ENCODE measurements at regions not wholly inside any gene's neighbourhood (a gene's known extent, or its start where the extent isn't known, plus 50 kb on each side); places are given as distances from the start of the nearest gene placed in this dataset.
"Not testable (repeated sequence)": the region's sequence is repeated elsewhere in the genome, so short reads cannot be mapped to it uniquely, and the experiment has no call there.

DNA sequence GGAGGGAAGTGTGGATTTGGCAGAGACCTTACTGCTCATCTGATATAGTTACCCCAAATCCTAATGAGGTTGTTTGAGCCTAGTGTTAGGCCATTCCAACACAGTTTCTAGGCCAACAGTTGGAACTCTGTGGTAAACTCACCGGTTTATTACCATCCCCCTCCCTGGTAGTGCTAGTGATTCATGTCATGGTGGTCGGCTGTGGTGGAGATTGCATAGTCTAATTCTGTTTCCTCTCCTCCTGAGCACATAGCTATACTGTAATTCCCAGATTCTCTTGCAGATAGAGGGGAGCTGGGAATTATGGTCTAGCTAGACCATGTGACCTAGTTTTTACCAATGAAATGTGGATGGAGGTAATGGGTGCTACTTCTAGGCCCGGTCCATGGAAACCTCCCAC is 123.7 kb upstream of the KIF26B start:
- DNase-seq (ENCODE audit: low read depth): no peak

DNA sequence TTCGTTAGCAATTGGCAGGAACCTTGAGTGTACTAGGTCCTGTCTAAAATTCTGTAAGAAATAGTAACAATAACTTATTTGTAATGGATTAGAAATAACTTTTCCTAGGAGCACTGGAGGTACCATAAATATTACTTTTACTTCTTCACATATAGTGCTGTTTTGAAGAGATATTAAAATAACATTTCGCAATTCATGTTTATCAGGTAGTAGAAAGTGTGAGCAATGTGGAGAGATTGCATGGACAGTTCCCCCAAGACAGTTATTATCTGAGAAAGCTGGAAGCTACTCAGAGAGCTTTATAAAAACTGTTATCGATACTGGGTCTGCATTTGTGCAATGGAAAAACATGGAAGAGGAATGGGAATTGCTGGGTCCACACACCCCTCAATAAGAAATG is 128.5 kb upstream of the KIF26B start:
- no peak for DNase-seq (ENCODE audit: low read depth)

DNA sequence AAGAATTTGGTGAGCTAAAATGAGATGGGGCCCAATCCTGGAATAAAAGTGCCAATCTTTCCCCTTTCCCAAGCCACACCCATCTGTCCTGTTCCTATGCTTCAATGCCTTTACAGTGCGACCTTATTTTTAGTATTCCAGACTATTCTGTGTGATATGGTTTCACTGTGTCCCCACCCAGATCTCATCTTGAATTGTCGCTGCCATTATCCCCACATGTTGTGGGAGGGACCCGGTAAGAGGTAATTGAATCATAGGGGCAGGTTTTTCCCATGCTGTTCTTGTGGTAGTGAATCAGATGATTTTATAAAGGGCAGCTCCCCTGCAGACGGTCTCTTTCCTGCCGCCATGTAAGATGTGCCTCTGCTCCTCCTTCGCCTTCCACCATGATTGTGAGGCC is 129.3 kb upstream of the KIF26B start:
- no peak for DNase-seq (ENCODE audit: low read depth)

DNA sequence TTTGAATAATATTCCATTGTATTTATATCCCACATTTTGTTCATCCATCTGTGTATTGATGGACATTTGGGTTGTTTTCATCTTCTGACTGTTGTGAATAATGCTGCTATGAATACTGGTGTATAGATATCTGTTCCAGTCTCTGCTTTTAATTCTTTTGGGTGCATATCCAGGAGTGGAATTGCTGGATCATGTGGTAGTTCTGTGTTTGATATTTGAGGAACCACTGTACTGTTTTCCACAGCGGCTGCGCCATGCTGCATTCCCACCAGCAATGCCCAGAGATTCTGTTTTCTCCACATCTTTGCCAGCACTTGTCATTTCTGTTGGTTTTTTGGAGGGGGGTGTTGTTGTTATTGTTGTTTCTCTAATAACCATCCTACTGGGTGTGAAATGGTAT is 131.6 kb upstream of the KIF26B start:
- no peak for DNase-seq (ENCODE audit: low read depth)

DNA sequence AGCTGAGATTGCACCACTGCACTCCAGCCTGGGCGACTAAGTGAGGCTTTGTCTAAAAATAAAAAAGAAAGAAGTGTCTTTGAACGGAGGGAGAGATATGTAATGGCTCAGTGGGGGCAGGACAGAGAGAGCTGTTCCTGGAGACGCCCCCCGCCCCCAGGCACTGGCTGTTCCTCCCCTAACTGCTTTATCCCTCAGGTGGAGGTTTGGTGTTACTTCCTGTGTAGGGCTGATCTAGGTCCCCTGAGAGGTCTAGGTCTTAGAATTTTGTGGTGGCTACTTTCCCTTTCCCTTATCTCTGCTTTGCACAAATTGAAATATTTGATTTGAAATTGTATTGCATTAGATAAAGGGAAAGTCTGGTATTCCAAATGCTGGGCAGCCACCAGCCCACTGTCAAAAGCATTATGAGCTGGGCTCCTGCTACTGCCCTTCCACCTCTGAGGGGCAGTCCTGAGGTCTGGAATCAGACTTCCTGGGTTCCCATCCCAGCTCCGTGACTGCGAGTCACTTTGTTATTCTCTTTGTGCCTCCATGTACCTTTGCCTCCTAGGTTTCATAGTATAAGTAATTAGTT is 134.8 kb upstream of the KIF26B start:
- DNase-seq (ENCODE audit: low read depth): no peak

DNA sequence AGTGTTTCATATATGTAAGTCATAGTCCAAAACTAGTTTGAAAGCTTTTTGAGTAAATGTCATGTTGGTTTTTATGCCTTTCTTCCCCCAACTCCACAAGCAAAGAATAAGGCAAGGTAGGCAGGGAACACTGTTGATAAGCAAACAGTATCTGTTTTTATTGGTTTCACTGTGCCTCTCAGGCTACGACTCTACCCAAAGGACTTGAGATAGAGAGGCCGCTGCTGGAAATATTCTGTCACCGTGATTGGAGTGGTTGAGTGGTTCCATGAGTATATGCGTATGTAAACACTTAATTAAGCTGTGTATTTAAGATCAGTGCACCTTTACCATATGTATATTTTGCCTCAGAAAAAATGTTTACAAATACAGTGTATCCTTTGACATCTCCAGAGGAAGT is 138.1 kb upstream of the KIF26B start:
- no peak for DNase-seq (ENCODE audit: low read depth)

DNA sequence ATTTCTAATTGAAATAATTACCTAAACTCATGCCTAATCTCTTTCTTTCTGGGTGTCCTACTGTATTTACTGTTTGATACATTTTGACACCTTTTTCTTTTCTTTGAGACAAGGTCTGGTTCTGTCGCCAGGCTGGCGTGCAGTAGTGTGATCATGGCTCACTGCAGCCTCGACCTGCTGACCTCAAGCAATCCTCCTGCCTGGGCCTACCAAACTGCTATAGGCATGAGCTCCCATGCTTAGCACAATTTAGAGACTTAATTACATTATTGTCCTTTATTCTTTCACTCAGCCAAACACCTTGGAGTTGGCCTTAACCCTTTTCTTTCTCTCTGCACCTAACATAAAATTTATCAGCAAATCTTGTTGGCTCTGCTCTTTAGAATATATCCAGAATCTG is 139.8 kb upstream of the KIF26B start:
- DNase-seq (ENCODE audit: low read depth): no peak

DNA sequence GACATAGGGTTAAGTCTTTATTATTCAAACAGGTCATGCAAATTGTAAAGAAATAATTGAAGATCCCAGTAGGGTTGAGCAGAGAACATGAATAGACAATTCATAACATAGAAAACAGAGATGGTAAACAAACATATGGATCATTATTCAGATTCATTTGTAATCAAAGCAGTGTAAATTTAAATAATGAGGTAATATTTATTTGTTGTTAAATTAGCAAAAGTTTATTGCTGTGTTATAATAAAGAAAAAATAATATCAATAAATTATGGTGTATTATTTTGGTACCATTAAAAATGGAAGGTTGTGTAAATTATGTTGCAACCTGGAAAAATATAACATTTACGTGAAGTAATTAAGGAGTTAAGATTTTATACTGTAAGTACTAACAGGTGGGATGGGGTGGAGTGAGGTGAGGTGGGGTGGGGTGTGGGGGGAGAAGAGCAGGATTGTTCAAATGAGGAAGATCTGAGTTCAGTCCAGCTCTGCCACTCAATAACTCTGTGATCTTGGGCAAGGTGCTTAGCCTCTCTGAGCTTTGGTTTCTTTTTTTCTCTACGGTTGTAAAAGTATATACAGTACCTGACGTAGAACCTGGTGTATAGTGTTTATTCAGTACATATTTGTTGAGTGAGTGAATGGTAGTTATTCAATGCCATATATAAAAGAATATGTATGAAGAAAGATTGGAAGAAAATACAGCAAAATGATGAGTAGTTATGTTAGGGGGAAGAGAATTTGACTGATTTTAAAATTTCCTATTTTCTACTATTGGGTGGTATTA is 140.3 kb upstream of the KIF26B start:
- no peak for DNase-seq (ENCODE audit: low read depth)

DNA sequence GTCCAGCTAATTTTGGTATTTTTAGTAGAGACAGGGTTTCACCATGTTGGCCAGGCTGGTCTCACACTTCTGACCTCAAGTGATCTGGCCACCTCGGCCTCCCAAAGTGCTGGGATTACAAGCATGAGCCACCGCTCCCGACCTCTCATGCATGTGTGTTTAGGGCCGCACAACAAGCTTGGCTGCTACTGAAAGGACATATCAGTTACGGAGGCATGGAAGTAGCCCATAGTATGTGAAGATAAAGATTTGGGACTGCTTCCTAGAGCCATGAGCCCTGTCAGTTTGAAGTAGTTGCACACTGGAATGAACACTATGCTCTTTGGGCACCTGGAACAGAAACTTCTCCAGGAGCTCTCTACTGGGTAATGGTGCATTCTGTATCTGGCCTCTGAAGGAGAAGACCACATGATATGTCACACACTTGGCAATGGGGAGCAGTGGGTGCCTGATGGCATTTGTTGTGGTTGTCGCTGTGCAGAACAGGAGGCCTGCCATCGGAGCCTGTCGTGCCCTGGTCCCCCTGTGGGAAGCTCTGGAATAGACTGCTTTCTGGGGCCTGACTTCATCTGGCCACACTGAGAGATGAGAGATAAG is 144.7 kb upstream of the KIF26B start:
- no peak for DNase-seq (ENCODE audit: low read depth)

DNA sequence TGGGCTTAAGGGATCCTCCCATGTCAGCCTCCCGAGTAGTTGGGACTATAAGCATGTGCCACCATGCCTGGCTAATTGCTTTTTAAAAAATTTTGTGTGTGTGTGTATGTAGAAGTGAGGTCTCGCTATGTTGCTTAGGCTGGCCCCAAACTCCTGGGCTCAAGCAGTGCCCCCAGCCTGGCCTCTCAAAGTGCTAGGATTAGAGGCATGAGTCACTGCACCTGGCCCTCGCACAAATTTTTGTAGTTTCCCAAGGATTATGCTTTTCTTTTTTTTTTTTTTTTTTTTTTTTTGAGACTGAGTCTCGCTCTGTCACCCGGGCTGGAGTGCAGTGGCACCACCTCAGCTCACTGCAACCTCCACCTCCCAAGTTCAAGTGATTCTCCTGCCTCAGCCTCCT is 144.4 kb upstream of the HNRNPU start:
- DNase-seq (ENCODE audit: low read depth): no peak

DNA sequence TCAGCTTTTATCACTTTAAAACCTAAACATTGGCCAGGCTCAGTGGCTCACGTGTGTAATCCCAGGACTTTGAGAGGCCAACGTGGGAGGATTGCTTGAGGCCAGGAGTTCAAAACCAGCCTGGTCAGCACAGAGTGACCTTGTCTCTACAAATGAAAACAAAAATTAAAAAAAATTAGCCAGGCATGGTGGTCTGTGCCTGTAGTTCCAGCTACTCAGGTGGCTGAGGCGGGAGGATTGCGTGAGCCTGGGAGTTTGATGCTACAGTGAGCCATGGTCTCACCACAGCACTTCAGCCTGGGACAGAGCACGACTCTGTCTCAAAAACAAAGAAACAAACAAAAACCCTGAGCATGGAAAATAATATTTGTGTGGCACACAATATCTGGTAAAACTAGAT is 143.5 kb upstream of the HNRNPU start:
- no peak for DNase-seq (ENCODE audit: low read depth)

DNA sequence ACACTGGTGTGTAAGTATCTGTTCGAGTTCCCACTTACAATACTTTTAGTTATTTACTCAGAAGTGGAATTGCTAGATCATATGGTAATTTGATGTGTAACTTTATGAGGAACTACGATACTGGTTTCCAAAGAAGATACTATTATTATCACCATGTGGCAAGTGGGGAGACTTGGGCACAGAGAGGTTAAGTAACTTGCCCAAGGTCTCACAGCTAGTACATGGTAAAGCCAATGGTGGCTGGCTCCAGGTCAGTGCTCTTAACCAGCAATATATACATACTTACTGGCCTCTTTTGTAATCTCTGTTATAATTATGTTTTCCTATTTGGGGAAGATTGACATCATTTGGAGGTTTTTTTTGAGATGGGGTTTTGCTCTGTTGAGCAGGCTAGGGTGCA is 138.9 kb upstream of the HNRNPU start:
- no peak for DNase-seq (ENCODE audit: low read depth)

DNA sequence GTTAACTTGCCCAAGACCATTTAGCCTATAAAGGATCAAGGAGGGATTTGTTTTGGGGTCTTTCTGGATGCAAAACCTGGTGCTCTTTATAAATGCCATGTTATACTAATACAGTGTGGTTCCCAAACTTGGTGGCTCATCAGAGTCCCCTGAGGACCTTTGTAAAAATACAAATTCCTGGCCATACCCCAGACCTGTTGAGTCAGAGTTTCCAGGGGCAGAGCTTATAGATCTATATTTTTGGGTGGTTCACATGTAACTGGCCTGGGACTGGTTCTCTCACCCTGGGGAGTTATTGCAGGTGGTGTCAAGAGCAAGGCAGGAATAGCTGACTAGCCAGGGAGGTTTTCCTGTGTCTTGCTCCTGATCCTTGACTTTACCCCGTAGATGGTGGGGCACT is 136.9 kb upstream of the HNRNPU start:
- DNase-seq (ENCODE audit: low read depth): no peak

DNA sequence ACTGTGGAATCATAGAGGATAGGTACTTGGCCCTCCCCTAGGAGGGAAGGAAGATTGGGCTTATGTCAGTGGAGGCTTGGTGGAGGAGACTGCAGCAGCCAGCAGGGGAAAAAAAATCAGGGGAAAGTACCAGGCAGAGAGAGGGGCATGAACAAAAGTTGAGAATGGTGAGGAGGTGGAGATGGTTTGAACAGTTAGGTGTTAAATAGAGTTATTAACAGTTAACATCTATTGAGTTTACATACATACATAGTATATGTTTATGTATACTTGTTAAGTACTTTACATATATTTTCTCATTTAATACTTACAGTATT is 136.5 kb upstream of the HNRNPU start:
- no peak for DNase-seq (ENCODE audit: low read depth)

DNA sequence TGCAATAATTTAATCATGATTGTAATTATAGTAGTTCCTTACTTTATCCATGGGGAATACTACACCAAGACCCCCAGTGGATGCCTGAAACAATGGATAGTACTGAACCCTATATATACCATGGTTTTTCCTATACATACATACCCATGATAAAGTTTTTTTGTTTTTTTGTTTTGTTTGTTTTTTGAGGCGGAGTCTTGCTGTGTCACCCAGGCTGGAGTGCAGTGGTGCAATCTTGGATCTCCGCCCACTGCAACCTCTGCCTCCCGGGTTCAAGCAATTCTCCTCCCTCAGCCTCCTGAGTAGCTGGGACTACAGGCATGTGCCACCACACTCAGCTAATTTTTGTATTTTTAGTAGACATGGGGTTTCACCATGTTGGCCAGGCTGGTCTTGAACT is 135.3 kb upstream of the HNRNPU start:
- DNase-seq (ENCODE audit: low read depth): not testable (repeated sequence)

DNA sequence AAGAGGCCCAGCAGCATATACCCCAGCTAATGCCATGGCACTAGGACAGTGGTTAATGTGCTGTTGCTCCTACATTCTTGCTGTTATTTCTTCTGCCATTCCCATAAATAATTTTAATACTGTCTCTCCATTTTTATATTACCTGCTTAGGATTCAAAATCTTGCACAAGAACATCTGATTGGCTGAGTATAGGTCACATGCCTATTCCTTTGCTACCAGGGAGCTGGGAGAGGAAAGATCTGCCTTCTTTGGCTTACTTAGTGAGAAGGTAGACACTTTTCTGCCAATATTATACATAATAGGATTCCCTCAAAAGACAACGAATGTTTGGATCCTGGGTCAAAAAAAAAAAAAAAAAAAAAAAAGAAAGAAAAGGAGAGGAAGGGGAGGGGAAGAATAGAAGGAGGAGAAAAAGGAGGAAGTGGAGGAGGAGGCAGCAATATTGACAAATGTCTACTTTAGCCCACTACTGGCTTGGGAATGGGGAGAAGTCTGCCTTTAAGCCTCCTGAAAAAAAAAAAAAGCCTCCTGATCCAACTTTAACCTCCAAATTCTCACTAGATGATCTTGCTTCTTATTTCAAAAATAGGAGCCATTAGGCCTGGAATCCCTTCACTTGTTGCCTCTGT is 134.5 kb upstream of the HNRNPU start:
- no peak for DNase-seq (ENCODE audit: low read depth)

DNA sequence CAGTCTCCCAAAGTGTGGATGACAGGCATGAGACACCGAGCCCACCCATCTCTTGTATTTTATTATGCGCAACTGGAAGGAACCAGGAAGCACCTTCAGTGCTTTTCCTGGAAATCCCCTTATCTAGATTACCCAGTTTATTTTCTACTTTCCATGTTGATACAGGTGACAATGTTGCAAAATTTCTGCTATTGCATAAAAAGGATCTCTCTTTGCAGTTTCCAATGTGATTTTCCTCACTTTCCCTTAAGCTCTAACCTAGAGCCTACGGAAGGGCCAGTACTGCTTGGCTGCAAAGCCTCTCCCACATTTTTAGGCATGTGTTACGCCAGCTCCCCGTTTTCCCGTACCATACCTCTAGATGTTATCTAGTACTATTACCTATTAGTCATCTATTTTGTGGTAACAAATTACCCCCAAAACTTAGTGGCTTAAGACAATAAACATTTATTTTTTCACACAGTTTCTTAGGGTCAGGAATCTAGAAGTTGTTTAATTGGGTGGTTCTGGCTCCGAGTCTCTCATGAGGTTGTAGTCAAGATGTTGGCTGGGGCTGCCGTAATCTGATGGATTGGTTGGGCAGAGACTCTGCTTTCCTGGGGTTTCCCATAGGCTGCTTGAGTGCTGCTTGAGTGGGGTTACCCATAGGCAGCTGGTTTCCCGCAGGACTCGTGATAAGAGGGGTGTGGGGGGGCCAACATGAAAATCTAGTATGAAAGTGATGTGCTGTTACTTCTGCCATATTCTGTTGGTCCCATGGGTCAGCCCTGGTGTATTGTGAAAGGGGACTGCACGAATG is 131.5 kb upstream of the HNRNPU start:
- no peak for DNase-seq (ENCODE audit: low read depth)

DNA sequence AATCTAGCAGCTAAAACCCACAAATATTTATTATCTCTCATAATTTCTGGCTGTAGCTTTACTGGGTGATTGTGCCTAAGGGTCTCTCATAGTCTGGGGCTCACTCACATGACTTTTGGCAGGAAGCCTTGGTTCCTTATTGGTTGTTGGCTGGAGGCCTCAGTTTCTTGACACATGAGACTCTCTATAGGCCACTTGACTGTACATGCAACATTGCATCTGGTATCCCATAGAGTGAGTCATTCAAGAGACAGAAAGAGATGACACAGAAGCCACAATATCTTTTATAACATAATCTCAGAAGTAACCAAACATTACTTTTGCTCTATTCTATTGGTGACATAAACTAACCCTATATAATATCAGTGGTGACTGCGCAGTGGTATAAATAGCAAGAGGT is 128.5 kb upstream of the HNRNPU start:
- no peak for DNase-seq (ENCODE audit: low read depth)

DNA sequence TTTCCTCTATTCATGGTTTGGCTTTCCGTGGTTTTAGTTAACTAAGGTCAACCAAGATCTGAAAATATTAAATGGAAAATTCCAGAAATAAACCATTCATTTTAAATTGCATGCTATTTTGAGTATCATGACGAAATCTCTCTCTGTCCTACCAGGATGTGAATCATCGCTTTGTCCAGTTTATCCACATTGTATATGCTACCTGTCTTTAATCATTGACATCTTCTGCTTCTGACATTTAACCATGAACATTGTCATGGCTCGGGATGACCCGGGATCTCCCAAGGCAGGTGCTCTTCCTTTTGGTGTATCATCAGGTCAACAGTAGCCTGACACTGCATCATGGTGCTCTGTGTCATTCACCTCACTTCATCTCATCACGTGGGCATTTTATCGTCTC is 125.5 kb upstream of the HNRNPU start:
- DNase-seq (ENCODE audit: low read depth): no peak

DNA sequence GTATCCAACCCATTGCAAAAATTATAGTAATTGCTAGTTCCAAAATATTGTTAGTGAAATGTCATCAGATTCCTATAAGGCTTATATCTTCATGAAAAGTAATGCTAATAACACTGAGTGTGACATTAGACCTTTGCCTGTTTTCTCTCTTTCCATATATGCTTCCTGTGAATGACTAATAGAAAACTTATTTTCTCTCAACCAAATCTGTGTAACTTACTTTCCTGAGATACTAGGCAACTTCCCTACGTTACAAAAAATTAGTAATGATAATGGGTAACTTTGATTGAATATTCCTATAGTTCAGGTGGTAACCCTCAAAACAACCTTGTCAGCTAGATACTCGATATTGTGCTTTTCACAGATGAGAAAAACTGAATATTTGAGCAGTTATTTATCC is 124.2 kb upstream of the HNRNPU start:
- DNase-seq (ENCODE audit: low read depth): no peak

DNA sequence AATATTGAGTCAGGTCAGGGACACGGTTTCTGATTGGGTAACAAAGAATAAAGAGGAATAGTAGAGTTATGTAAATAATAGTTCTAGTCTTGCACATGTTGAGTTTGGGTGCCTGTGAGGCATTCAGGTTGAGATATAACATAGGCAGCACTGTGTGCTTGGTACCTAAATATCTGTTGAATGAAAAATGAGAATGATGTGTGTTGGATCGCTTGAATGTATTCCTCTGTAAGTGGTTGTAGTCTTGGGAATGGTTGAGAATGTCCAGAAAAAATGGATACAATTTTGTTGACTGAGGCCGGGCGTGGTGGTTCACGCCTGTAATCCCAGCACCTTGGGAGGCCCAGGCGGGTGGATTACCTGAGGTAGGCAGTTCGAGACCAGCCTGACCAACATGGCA is 116.3 kb upstream of the HNRNPU start:
- no peak for DNase-seq (ENCODE audit: low read depth)

DNA sequence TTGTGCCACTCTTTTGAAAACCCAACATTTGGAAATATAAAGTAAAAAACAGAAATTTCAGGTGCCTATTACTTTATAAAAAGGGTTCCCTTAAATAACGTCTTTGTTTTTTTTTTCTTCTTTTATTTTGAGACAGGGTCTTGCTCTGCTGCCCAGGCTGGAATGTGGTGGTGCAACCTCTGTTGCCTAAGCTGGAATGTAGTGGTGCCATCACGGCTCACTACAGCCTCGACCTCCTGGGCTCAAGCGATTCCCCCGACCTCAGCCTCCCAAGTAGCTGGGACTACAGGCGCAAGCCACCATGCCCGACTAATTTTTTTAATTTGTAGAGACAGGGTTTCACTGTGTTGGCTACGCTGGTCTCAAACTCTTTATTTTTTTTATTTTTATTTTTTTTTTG is 110.2 kb upstream of the HNRNPU start:
- no peak for DNase-seq (ENCODE audit: low read depth)

DNA sequence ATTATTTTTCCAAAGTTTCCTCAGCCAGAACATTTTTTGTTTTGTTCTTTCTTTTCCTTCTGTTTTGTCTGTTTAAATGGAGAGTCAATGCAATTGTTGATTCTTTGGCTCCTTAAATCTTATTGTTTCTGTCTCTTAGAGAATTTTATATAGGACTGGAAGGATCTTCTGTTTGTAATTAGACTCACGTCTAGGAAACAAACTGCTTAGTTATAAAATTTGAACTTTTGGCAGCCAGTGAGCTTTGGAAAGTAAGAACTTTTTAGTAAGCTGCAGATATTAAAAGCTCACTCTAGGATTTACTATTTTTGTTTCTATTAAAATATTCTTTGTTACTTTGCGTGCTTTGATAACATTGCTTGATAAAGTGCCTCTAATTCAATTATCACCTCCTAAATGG is 109.8 kb upstream of the HNRNPU start:
- no peak for DNase-seq (ENCODE audit: low read depth)
